Activated B cell treated with CpG ODN at 0.5 μM for 24 hours (primary cell): ENCODE measurements at regions not wholly inside any gene's neighbourhood (a gene's known extent, or its start where the extent isn't known, plus 50 kb on each side); places are given as distances from the start of the nearest gene placed in this dataset.

Source experiments
- ATAC-seq: fragments of 200-7000 bp; cut with Tn5 transposase; one replicate; pipeline ENCODE4 v1.10.0; 2021; ENCODE audit warnings: low read depth, mild to moderate bottlenecking, moderate library complexity
- CTCF ChIA-PET: fragments of 350-600 bp; sonication (Branson Sonifier 250); formaldehyde crosslinking; loops from one replicate; lab custom pipeline; 2021; ENCODE audit warnings: antibody characterized with exemption; lab: Charles Lee
- POLR2A ChIA-PET: fragments of 350-600 bp; sonication (Branson Sonifier 250); formaldehyde crosslinking; loops from one replicate; lab custom pipeline; 2021; ENCODE audit warnings: antibody characterized with exemption; lab: Charles Lee
- DNase-seq: peaks from one replicate; pipeline ENCODE4 v3.0.0; 2022
- H3K27ac Mint-ChIP-seq: one replicate; pipeline ENCODE4 v1.8.0; 2020; ENCODE audit warnings: mixed read lengths
- H3K27me3 Mint-ChIP-seq: one replicate; pipeline ENCODE4 v1.8.0; 2021; ENCODE audit warnings: mixed read lengths
- H3K36me3 Mint-ChIP-seq: one replicate; pipeline ENCODE4 v1.8.0; 2021; ENCODE audit warnings: low read depth, mixed read lengths
- H3K4me1 Mint-ChIP-seq: one replicate; pipeline ENCODE4 v1.8.0; 2021; ENCODE audit warnings: mixed read lengths
- H3K4me3 Mint-ChIP-seq: one replicate; pipeline ENCODE4 v1.8.0; 2020; ENCODE audit warnings: mild to moderate bottlenecking, mixed read lengths
- H3K9me3 Mint-ChIP-seq: one replicate; pipeline ENCODE4 v1.8.0; 2020; ENCODE audit warnings: mixed read lengths
- CTCF ChIP-seq: fragments of 200-600 bp; IDR thresholded peaks from one replicate; pipeline ENCODE4 v1.8.0; 2022; ENCODE audit warnings: antibody characterized with exemption, mild to moderate bottlenecking
- intact Hi-C: fragments of 100-400 bp; cut with micrococcal nuclease; formaldehyde crosslinking; loops from one replicate; pipeline ENCODE4 v1.15.1; 2024

GRCh38 chr5:68409259-68409658, 193.7 kb downstream of the PIK3R1 start:
- no peak for ATAC-seq
- Mint-ChIP-seq H3K36me3 (no peaks in the 10 kb centered on the region), H3K4me3 (no peak overlapping the region), H3K9me3 (peaks cover 2% of the 10 kb centered on the region), H3K27me3 (no peaks in the 10 kb centered on the region), H3K27ac (no peak overlapping the region), H3K4me1 (peaks cover 24% of the 10 kb centered on the region)
- CTCF ChIA-PET, result no interaction called here
- no peak for TF ChIP-seq CTCF
- intact Hi-C loops, result loop anchor here (5.0 kb wide), 1 partner anchor 77 kb away; no protein-coding TSS in a partner anchor
- POLR2A ChIA-PET, result no interaction called here
- no peak for DNase-seq

GRCh38 chr5:68411161-68411560, 195.6 kb downstream of the PIK3R1 start:
- intact Hi-C loops, result no loop called here
- no peak for DNase-seq
- TF ChIP-seq CTCF, result no peak
- no peak for ATAC-seq
- Mint-ChIP-seq H3K4me1 (peaks cover 24% of the 10 kb centered on the region), H3K4me3 (no peak overlapping the region), H3K36me3 (no peaks in the 10 kb centered on the region), H3K27ac (no peak overlapping the region), H3K27me3 (no peaks in the 10 kb centered on the region), H3K9me3 (no peaks in the 10 kb centered on the region)
- ChIA-PET CTCF (no interaction called here), POLR2A (no interaction called here)

- H3K27ac Mint-ChIP-seq, result no peak overlapping the region
- H3K27me3 Mint-ChIP-seq, result no peaks in the 10 kb centered on the region
- no peak for TF ChIP-seq CTCF
- no peaks in the 10 kb centered on the region for H3K36me3 Mint-ChIP-seq
- CTCF ChIA-PET, result no interaction called here
- intact Hi-C loops, result no loop called here
- ATAC-seq (no peak), DNase-seq (no peak)
- no peak overlapping the region for H3K4me3 Mint-ChIP-seq
- POLR2A ChIA-PET, result interaction anchor here (0.5 to 0.6 kb wide), 2 partner anchors 16 to 22 kb away, joined by 3 read pairs; no protein-coding TSS in a partner anchor
- peaks cover 5% of the 10 kb centered on the region for H3K4me1 Mint-ChIP-seq
- no peaks in the 10 kb centered on the region for H3K9me3 Mint-ChIP-seq
These were observed 199.9 kb downstream of the PIK3R1 start for GRCh38 chr5:68415177-68416085.

GRCh38 chr5:68416714-68417113, 201.2 kb downstream of the PIK3R1 start:
- CTCF ChIA-PET, result no interaction called here
- DNase-seq, result no peak
- H3K4me3 Mint-ChIP-seq, result no peak overlapping the region
- peaks cover 5% of the 10 kb centered on the region for H3K4me1 Mint-ChIP-seq
- intact Hi-C loops, result no loop called here
- H3K27ac Mint-ChIP-seq, result no peak overlapping the region
- no peaks in the 10 kb centered on the region for H3K9me3 Mint-ChIP-seq
- no peak for TF ChIP-seq CTCF
- ATAC-seq, result no peak
- H3K36me3 Mint-ChIP-seq, result no peaks in the 10 kb centered on the region
- peaks cover 2% of the 10 kb centered on the region for H3K27me3 Mint-ChIP-seq
- POLR2A ChIA-PET, result no interaction called here

GRCh38 chr5:68418201-68418600, 202.6 kb downstream of the PIK3R1 start:
- POLR2A ChIA-PET, result no interaction called here

More at GRCh38 chr5:68418201-68418600, 202.6 kb downstream of the PIK3R1 start:
- no peaks in the 10 kb centered on the region for H3K9me3 Mint-ChIP-seq
- ATAC-seq (no peak), DNase-seq (no peak)
- no peak for TF ChIP-seq CTCF
- H3K4me1 Mint-ChIP-seq, result peaks cover 5% of the 10 kb centered on the region
- H3K36me3 Mint-ChIP-seq, result no peaks in the 10 kb centered on the region
- intact Hi-C loops, result no loop called here
- CTCF ChIA-PET, result interaction anchor here (0.6 kb wide), 1 partner anchor 245 kb away, joined by 3 read pairs; no protein-coding TSS in a partner anchor
- peaks cover 2% of the 10 kb centered on the region for H3K27me3 Mint-ChIP-seq
- no peak overlapping the region for H3K27ac Mint-ChIP-seq
- no peak overlapping the region for H3K4me3 Mint-ChIP-seq
